ENCODE measurements at regions not wholly inside any gene's neighbourhood (a gene's known extent, or its start where the extent isn't known, plus 50 kb on each side); places are given as distances from the start of the nearest gene placed in this dataset.
"Not testable (repeated sequence)": the region's sequence is repeated elsewhere in the genome, so short reads cannot be mapped to it uniquely, and the experiment has no call there.

- DNase-seq, result no peak
These were observed 103.3 kb upstream of the ARMC3 start for GRCh38 chr10:22824520-22824919.

GRCh38 chr10:22823109-22823508 is 104.7 kb upstream of the ARMC3 start:
- no peak for DNase-seq

GRCh38 chr10:22821921-22822320 is 105.9 kb upstream of the ARMC3 start:
- DNase-seq, result not testable (repeated sequence)

GRCh38 chr10:22821501-22821900 is 106.4 kb upstream of the ARMC3 start:
- DNase-seq, result no peak

GRCh38 chr10:22816298-22816653 is 101.9 kb upstream of the PIP4K2A start:
- DNase-seq, result no peak

GRCh38 chr10:22810643-22811465 is 96.5 kb upstream of the PIP4K2A start:
- DNase-seq, result no peak

- DNase-seq, result no peak
These were observed 92.9 kb upstream of the PIP4K2A start for GRCh38 chr10:22807238-22807637.

- DNase-seq, result peak; percentile 86
These were observed 90.9 kb upstream of the PIP4K2A start for GRCh38 chr10:22805304-22805703.

- no peak for DNase-seq
These were observed 89.0 kb upstream of the PIP4K2A start for GRCh38 chr10:22803261-22803885.

GRCh38 chr10:22801785-22802184 is 87.4 kb upstream of the PIP4K2A start:
- no peak for DNase-seq

- not testable (repeated sequence) for DNase-seq
These were observed 83.4 kb upstream of the PIP4K2A start for GRCh38 chr10:22797796-22798195.

GRCh38 chr10:22795546-22795945 is 81.2 kb upstream of the PIP4K2A start:
- no peak for DNase-seq

- DNase-seq, result no peak
These were observed 77.8 kb upstream of the PIP4K2A start for GRCh38 chr10:22792161-22792560.

- peak; percentile 9 for DNase-seq
These were observed 77.3 kb upstream of the PIP4K2A start for GRCh38 chr10:22791665-22792064.

GRCh38 chr10:22784668-22785067 is 70.3 kb upstream of the PIP4K2A start:
- DNase-seq, result no peak

GRCh38 chr10:22783807-22784206 is 69.4 kb upstream of the PIP4K2A start:
- no peak for DNase-seq

- no peak for DNase-seq
These were observed 66.1 kb upstream of the PIP4K2A start for GRCh38 chr10:22780474-22780885.

GRCh38 chr10:22779331-22780019 is 65.1 kb upstream of the PIP4K2A start:
- DNase-seq, result no peak

- no peak for DNase-seq
These were observed 59.7 kb upstream of the PIP4K2A start for GRCh38 chr10:22774102-22774501.

GRCh38 chr10:22771631-22772030 is 57.3 kb upstream of the PIP4K2A start:
- not testable (repeated sequence) for DNase-seq

- DNase-seq, result no peak
These were observed 55.9 kb upstream of the PIP4K2A start for GRCh38 chr10:22770270-22770669.

- no peak for DNase-seq
These were observed 53.5 kb upstream of the PIP4K2A start for GRCh38 chr10:22767859-22768258.

GRCh38 chr10:22766693-22767092 is 52.3 kb upstream of the PIP4K2A start:
- DNase-seq, result no peak

Measured in NCI-H1436 (cell line).